NT2/D1 (cell line): ENCODE measurements at regions not wholly inside any gene's neighbourhood (a gene's known extent, or its start where the extent isn't known, plus 50 kb on each side); places are given as distances from the start of the nearest gene placed in this dataset.

Experiments used
- DNase-seq: peaks from one replicate; pipeline ENCODE4 v3.0.0-alpha.2; 2011; ENCODE audit warnings: low read depth, low spot score
- H3K27me3 ChIP-seq: 2 replicates; pipeline ENCODE4 v1.6.0; 2011; ENCODE audit warnings: mild to moderate bottlenecking; ENCODE audit not compliant: insufficient read length, insufficient read depth
- H3K36me3 ChIP-seq: 2 replicates; pipeline ENCODE4 v1.6.1; 2011; ENCODE audit warnings: mild to moderate bottlenecking, low read length, mixed read lengths; ENCODE audit not compliant: insufficient read depth, insufficient read length
- H3K4me1 ChIP-seq: 2 replicates; pipeline ENCODE4 v1.5.1; 2011; ENCODE audit not compliant: insufficient read depth, insufficient read length
- H3K4me3 ChIP-seq: 2 replicates; pipeline ENCODE4 v1.5.1; 2011; ENCODE audit warnings: low read depth; ENCODE audit not compliant: insufficient read length
- H3K9ac ChIP-seq: 2 replicates; pipeline ENCODE4 v1.6.0; 2011; ENCODE audit warnings: low read depth; ENCODE audit not compliant: insufficient read length
- H3K9me3 ChIP-seq: 2 replicates; pipeline ENCODE4 v1.5.1; 2011; ENCODE audit warnings: mild to moderate bottlenecking, low read length; ENCODE audit not compliant: insufficient read depth
- SUZ12 ChIP-seq: IDR thresholded peaks from 2 replicates; pipeline ENCODE4 v1.6.1; 2011; ENCODE audit not compliant: insufficient read length, insufficient read depth; ENCODE audit errors: extremely low read depth
- YY1 ChIP-seq: IDR thresholded peaks from 2 replicates; pipeline ENCODE4 v1.6.1; 2011; ENCODE audit not compliant: insufficient read length, insufficient read depth
- ZNF274 ChIP-seq: IDR thresholded peaks from 2 replicates; pipeline ENCODE4 v1.6.1; 2011; ENCODE audit warnings: mild to moderate bottlenecking, low read depth, low read length

- H3K9me3 ChIP-seq, result no peaks in the 10 kb centered on the region
- no peaks in the 10 kb centered on the region for H3K36me3 ChIP-seq
- no peak overlapping the region for H3K9ac ChIP-seq
- H3K4me1 ChIP-seq, result no peaks in the 10 kb centered on the region
- no peak overlapping the region for H3K4me3 ChIP-seq
- TF ChIP-seq YY1, result no peak
- TF ChIP-seq ZNF274, result no peak
- TF ChIP-seq SUZ12, result no peak
- DNase-seq, result no peak
- H3K27me3 ChIP-seq, result no peaks in the 10 kb centered on the region
These were observed 255.7 kb upstream of the SORCS1 start for GRCh38 chr10:107420196-107420595.

GRCh38 chr10:107418085-107418806 is 253.7 kb upstream of the SORCS1 start:
- no peaks in the 10 kb centered on the region for H3K36me3 ChIP-seq
- H3K4me1 ChIP-seq, result no peaks in the 10 kb centered on the region
- TF ChIP-seq YY1 (no peak), ZNF274 (no peak), SUZ12 (no peak)
- no peaks in the 10 kb centered on the region for H3K27me3 ChIP-seq
- no peak overlapping the region for H3K4me3 ChIP-seq
- DNase-seq, result no peak
- H3K9me3 ChIP-seq, result no peaks in the 10 kb centered on the region
- no peak overlapping the region for H3K9ac ChIP-seq

GRCh38 chr10:107417446-107417845 is 252.9 kb upstream of the SORCS1 start:
- H3K9me3 ChIP-seq, result no peaks in the 10 kb centered on the region

GRCh38 chr10:107415446-107415845 is 250.9 kb upstream of the SORCS1 start:
- no peaks in the 10 kb centered on the region for H3K4me1 ChIP-seq
- no peaks in the 10 kb centered on the region for H3K27me3 ChIP-seq
- no peak overlapping the region for H3K9ac ChIP-seq
- H3K36me3 ChIP-seq, result no peaks in the 10 kb centered on the region
- no peaks in the 10 kb centered on the region for H3K9me3 ChIP-seq
- no peak overlapping the region for H3K4me3 ChIP-seq
- TF ChIP-seq SUZ12, result no peak
- no peak for TF ChIP-seq ZNF274
- no peak for TF ChIP-seq YY1
- no peak for DNase-seq

More at GRCh38 chr10:107417446-107417845, 252.9 kb upstream of the SORCS1 start:
- H3K4me3 ChIP-seq, result no peak overlapping the region
- no peaks in the 10 kb centered on the region for H3K4me1 ChIP-seq
- TF ChIP-seq SUZ12 (no peak), YY1 (no peak), ZNF274 (no peak)
- no peaks in the 10 kb centered on the region for H3K36me3 ChIP-seq
- no peak overlapping the region for H3K9ac ChIP-seq
- no peaks in the 10 kb centered on the region for H3K27me3 ChIP-seq
- DNase-seq, result no peak

DNA sequence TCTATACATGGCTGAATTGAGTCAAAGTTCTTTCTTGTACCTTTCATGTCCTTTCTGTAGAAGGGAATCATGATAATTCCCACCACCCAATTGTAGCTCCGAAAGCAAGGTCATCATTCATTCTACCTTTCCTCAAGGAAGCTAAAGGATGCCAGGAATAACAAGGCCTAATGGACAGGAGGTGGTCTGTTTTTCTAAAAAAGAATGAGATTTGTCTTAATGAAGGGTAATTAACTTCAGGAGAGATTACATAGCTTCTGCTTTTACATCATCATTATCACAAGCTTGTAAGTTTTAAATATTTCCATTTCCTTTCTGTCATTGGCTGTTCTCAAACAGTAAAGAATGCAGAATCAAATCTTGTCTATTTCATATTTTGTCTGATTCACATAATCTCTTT is 249.5 kb upstream of the SORCS1 start:
- H3K4me1 ChIP-seq, result no peaks in the 10 kb centered on the region
- no peaks in the 10 kb centered on the region for H3K9me3 ChIP-seq
- no peaks in the 10 kb centered on the region for H3K36me3 ChIP-seq
- H3K4me3 ChIP-seq, result no peak overlapping the region
- no peaks in the 10 kb centered on the region for H3K27me3 ChIP-seq
- no peak for DNase-seq
- TF ChIP-seq ZNF274, result no peak
- TF ChIP-seq SUZ12, result no peak
- TF ChIP-seq YY1, result no peak
- H3K9ac ChIP-seq, result no peak overlapping the region

DNA sequence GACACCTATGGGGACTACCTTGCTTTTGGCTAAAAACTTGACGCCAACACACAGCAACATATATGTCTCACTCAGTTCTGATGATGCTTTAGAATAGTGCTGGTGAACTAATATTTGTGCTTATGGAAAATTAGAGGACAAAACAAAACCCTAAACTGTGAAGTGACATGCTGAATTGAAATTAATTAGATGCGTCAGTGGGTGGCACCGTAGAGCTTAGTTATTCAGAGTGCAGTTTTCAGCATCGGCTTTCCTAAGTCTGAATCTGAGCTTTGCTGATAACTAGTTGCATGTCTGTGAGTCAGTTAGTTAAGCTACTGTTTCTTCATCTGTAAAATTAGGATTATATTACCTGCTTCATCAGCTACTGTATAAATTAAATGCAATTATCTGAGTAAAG is 245.0 kb upstream of the SORCS1 start:
- DNase-seq, result peak; percentile 0
- no peak overlapping the region for H3K9ac ChIP-seq
- H3K4me3 ChIP-seq, result no peak overlapping the region
- no peaks in the 10 kb centered on the region for H3K27me3 ChIP-seq
- no peaks in the 10 kb centered on the region for H3K9me3 ChIP-seq
- H3K4me1 ChIP-seq, result no peaks in the 10 kb centered on the region
- TF ChIP-seq YY1 (no peak), SUZ12 (no peak), ZNF274 (no peak)
- H3K36me3 ChIP-seq, result no peaks in the 10 kb centered on the region

DNA sequence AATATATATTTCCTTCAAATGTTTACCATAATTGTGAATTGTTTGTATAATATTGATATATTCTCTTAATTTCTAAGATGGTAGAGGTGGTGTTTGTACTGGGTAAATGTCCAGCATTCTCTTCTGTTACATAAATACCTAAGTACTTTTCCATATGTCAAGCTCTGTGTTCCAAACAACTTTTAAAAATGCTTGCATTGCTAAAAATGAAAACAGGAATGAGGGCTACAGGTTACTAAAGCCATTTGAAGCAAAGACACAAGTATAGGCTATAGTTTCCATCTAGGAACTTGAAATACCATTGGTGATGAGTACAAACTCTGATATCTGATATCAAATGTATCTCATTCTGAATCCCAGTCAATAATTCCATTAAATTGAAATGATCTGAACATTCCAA is 233.6 kb upstream of the SORCS1 start:
- no peak overlapping the region for H3K4me3 ChIP-seq
- no peaks in the 10 kb centered on the region for H3K4me1 ChIP-seq
- no peak overlapping the region for H3K9ac ChIP-seq
- H3K27me3 ChIP-seq, result no peaks in the 10 kb centered on the region
- no peaks in the 10 kb centered on the region for H3K36me3 ChIP-seq
- no peaks in the 10 kb centered on the region for H3K9me3 ChIP-seq
- TF ChIP-seq ZNF274 (no peak), SUZ12 (no peak), YY1 (no peak)
- no peak for DNase-seq
